Vagina (tissue), 2 donors: ENCODE measurements at regions not wholly inside any gene's neighbourhood (a gene's known extent, or its start where the extent isn't known, plus 50 kb on each side); places are given as distances from the start of the nearest gene placed in this dataset.

Experiments used
- DNase-seq, 2 donors: peaks; one replicate each; pipeline ENCODE4 v3.0.0-alpha.2; 2017; ENCODE audit errors: extremely low spot score in 2 of 2
- H3K27ac ChIP-seq: fragments of 200-600 bp; sonication (generic); one replicate; pipeline ENCODE4 v1.5.1; 2019
- H3K27me3 ChIP-seq: fragments of 200-600 bp; sonication (generic); one replicate; pipeline ENCODE4 v1.5.1; 2019
- H3K36me3 ChIP-seq, 2 donors: fragments of 200-600 bp; sonication (generic); one replicate each; pipeline ENCODE4 v1.5.1; 2017 to 2019
- H3K4me1 ChIP-seq: fragments of 200-600 bp; sonication (generic); one replicate; pipeline ENCODE4 v1.5.1; 2019
- H3K4me3 ChIP-seq, 2 donors: fragments of 200-600 bp; sonication (generic); 1 replicate in 1 of 2; 2 replicates in 1 of 2; pipeline ENCODE4 v1.5.1; 2016 to 2019
- H3K9me3 ChIP-seq: fragments of 200-600 bp; sonication (generic); one replicate; pipeline ENCODE4 v1.5.1; 2019
- CTCF ChIP-seq, 3 experiments: fragments of 450-650 bp in 2 of 3; fragments of 200-600 bp in 1 of 3; sonication (generic) in 1 of 3; IDR thresholded peaks; one replicate each; pipeline ENCODE4 v1.5.1; 2017 to 2019; ENCODE audit warnings: antibody characterized with exemption in 3 of 3, mild to moderate bottlenecking in 2 of 3, moderate library complexity in 2 of 3
- POLR2A ChIP-seq, 2 donors: fragments of 450-650 bp; IDR thresholded peaks; one replicate each; pipeline ENCODE4 v1.6.1; 2017; ENCODE audit warnings: antibody characterized with exemption in 2 of 2, mild to moderate bottlenecking in 2 of 2, moderate library complexity in 2 of 2
- POLR2AphosphoS5 ChIP-seq, 2 donors: sonication (generic); formaldehyde crosslinking; IDR thresholded peaks; one replicate each; pipeline ENCODE4 v1.9.0; 2017; ENCODE audit warnings: antibody characterized with exemption in 2 of 2, mild to moderate bottlenecking in 2 of 2, low read depth in 1 of 2; ENCODE audit not compliant: insufficient read depth in 1 of 2
- intact Hi-C: fragments of 100-400 bp; cut with DNase I; formaldehyde crosslinking; loops from one replicate; pipeline ENCODE4 v1.15.1; 2023

- TF ChIP-seq CTCF (IDR thresholded peaks at IDR 0.05) (no peak), POLR2AphosphoS5 (IDR thresholded peaks at IDR 0.05; ENCODE audit: insufficient read depth in 1 of 2, low read depth in 1 of 2) (no peak), POLR2A (IDR thresholded peaks at IDR 0.05) (no peak)
- Histone ChIP-seq H3K4me3 (no peak overlapping the region), H3K9me3 (no peaks in the 10 kb centered on the region), H3K4me1 (no peaks in the 10 kb centered on the region), H3K36me3 (no peaks in the 10 kb centered on the region), H3K27ac (no peak overlapping the region), H3K27me3 (no peaks in the 10 kb centered on the region)
- intact Hi-C loops, result no loop called here
- no peak for DNase-seq
Measured at GRCh38 chr1:76744989-76745388, 122.3 kb upstream of the ST6GALNAC5 start.

- no peaks in the 10 kb centered on the region for H3K9me3 ChIP-seq
- H3K27ac ChIP-seq, result no peak overlapping the region
- DNase-seq, result no peak
- no peak overlapping the region for H3K4me3 ChIP-seq
- H3K27me3 ChIP-seq, result no peaks in the 10 kb centered on the region
- no peaks in the 10 kb centered on the region for H3K36me3 ChIP-seq
- intact Hi-C loops, result no loop called here
- H3K4me1 ChIP-seq, result no peaks in the 10 kb centered on the region
- TF ChIP-seq CTCF (IDR thresholded peaks at IDR 0.05) (no peak), POLR2AphosphoS5 (IDR thresholded peaks at IDR 0.05; ENCODE audit: insufficient read depth in 1 of 2, low read depth in 1 of 2) (no peak), POLR2A (IDR thresholded peaks at IDR 0.05) (no peak)
Measured at GRCh38 chr1:76746206-76746605, 121.1 kb upstream of the ST6GALNAC5 start.

GRCh38 chr1:76754730-76755129 lies 112.5 kb upstream of the ST6GALNAC5 start:
- no peaks in the 10 kb centered on the region for H3K27me3 ChIP-seq
- TF ChIP-seq POLR2A (IDR thresholded peaks at IDR 0.05), result no peak
- H3K9me3 ChIP-seq, result no peaks in the 10 kb centered on the region
- H3K4me1 ChIP-seq, result no peaks in the 10 kb centered on the region
- no peaks in the 10 kb centered on the region for H3K36me3 ChIP-seq
- no peak overlapping the region for H3K4me3 ChIP-seq
- intact Hi-C loops, result no loop called here
- no peak overlapping the region for H3K27ac ChIP-seq
- DNase-seq, result no peak

- intact Hi-C loops, result no loop called here
- H3K27me3 ChIP-seq, result no peaks in the 10 kb centered on the region
- H3K4me3 ChIP-seq, result no peak overlapping the region
- TF ChIP-seq POLR2AphosphoS5 (IDR thresholded peaks at IDR 0.05; ENCODE audit: insufficient read depth in 1 of 2, low read depth in 1 of 2), result no peak
- TF ChIP-seq POLR2A (IDR thresholded peaks at IDR 0.05), result no peak
- TF ChIP-seq CTCF (IDR thresholded peaks at IDR 0.05), result no peak
- H3K36me3 ChIP-seq, result no peaks in the 10 kb centered on the region
- H3K9me3 ChIP-seq, result no peaks in the 10 kb centered on the region
- peaks cover under 1% of the 10 kb centered on the region for H3K4me1 ChIP-seq
- DNase-seq, result no peak
- no peak overlapping the region for H3K27ac ChIP-seq
Measured at GRCh38 chr1:76759171-76759860, 108.0 kb upstream of the ST6GALNAC5 start.

- Histone ChIP-seq H3K27me3 (no peaks in the 10 kb centered on the region), H3K36me3 (no peaks in the 10 kb centered on the region), H3K27ac (no peak overlapping the region), H3K9me3 (no peaks in the 10 kb centered on the region), H3K4me3 (no peak overlapping the region), H3K4me1 (peaks cover 7% of the 10 kb centered on the region)
- TF ChIP-seq CTCF (IDR thresholded peaks at IDR 0.05), result no peak
- intact Hi-C loops, result no loop called here
- DNase-seq, result no peak
Measured at GRCh38 chr1:76759950-76760349, 107.3 kb upstream of the ST6GALNAC5 start.
